ENCODE measurements at regions not wholly inside any gene's neighbourhood (a gene's known extent, or its start where the extent isn't known, plus 50 kb on each side); places are given as distances from the start of the nearest gene placed in this dataset.

- TF ChIP-seq CTCF (IDR thresholded peaks at IDR 0.05), result no peak
- TF ChIP-seq ZNF425 (CRISPR knock-in tag; conservative IDR thresholded peaks at IDR 0.05), result no peak
- TF ChIP-seq TCF7 (CRISPR knock-in tag; IDR thresholded peaks at IDR 0.05; ENCODE audit: low read depth), result no peak
- TF ChIP-seq SOX15 (CRISPR knock-in tag; IDR thresholded peaks at IDR 0.05), result no peak
- no peak for TF ChIP-seq ZNF121 (CRISPR knock-in tag; IDR thresholded peaks at IDR 0.05)
- TF ChIP-seq FOXK1 (CRISPR knock-in tag; IDR thresholded peaks at IDR 0.05), result no peak
- no peak for TF ChIP-seq MAX (CRISPR knock-in tag; IDR thresholded peaks at IDR 0.05)
- TF ChIP-seq, protein P1, sequence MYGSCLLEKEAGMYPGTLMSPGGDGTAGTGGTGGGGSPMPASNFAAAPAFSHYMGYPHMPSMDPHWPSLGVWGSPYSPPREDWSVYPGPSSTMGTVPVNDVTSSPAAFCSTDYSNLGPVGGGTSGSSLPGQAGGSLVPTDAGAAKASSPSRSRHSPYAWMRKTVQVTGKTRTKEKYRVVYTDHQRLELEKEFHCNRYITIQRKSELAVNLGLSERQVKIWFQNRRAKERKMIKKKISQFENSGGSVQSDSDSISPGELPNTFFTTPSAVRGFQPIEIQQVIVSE (CRISPR knock-in tag; IDR thresholded peaks at IDR 0.05; ENCODE audit: borderline replicate concordance), result no peak
- TF ChIP-seq CREB1 (CRISPR knock-in tag; IDR thresholded peaks at IDR 0.05), result no peak
- TF ChIP-seq TEAD4 (CRISPR knock-in tag; IDR thresholded peaks at IDR 0.05), result no peak
Observed at GRCh38 chr18:70684821-70685220, 396.0 kb downstream of the SOCS6 start.
